ENCODE measurements at regions not wholly inside any gene's neighbourhood (a gene's known extent, or its start where the extent isn't known, plus 50 kb on each side); places are given as distances from the start of the nearest gene placed in this dataset.

DNA sequence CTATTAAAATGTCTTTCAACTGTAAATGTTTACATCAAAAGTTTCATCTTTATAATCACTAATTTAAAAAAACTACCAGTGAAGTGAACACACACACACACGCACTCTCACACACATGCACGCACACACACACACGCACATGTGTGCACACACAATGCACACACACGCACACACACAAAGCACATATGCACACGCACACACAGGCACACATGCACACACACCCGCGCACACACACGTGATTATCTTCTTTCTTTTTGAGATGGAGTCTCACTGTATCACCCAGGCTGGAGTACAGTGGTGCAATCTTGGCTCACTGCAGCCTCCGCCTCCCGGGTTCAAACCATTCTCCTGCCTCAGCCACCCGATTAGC, 80.0 kb upstream of the FRMD1 start:
- WGBS, 2 donors = 83 to 92% methylated on average over 11 of the region's 11 CpGs
- DNase-seq = no peak
- no peak overlapping the region for H3K27ac ChIP-seq
- TF ChIP-seq, protein P1, sequence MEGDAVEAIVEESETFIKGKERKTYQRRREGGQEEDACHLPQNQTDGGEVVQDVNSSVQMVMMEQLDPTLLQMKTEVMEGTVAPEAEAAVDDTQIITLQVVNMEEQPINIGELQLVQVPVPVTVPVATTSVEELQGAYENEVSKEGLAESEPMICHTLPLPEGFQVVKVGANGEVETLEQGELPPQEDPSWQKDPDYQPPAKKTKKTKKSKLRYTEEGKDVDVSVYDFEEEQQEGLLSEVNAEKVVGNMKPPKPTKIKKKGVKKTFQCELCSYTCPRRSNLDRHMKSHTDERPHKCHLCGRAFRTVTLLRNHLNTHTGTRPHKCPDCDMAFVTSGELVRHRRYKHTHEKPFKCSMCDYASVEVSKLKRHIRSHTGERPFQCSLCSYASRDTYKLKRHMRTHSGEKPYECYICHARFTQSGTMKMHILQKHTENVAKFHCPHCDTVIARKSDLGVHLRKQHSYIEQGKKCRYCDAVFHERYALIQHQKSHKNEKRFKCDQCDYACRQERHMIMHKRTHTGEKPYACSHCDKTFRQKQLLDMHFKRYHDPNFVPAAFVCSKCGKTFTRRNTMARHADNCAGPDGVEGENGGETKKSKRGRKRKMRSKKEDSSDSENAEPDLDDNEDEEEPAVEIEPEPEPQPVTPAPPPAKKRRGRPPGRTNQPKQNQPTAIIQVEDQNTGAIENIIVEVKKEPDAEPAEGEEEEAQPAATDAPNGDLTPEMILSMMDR (IDR thresholded peaks at IDR 0.05) = no peak
- TF ChIP-seq POLR2A (IDR thresholded peaks at IDR 0.05) = no peak
- intact Hi-C loops (cut with DNase I) = no loop called here
- H3K27me3 ChIP-seq = no peaks in the 10 kb centered on the region
- no peaks in the 10 kb centered on the region for H3K9me3 ChIP-seq
- H3K4me3 ChIP-seq (replicated peaks in 1 of 3) = no peak overlapping the region
- H3K4me1 ChIP-seq = peaks cover 0 to 18% of the 10 kb centered on the region in 2 donors
- H3K36me3 ChIP-seq = no peaks in the 10 kb centered on the region

GRCh38 chr6:168158213-168158979, 79.4 kb upstream of the FRMD1 start:
- intact Hi-C loops (cut with DNase I) = no loop called here
- H3K27ac ChIP-seq = no peak overlapping the region
- no peak overlapping the region for H3K4me3 ChIP-seq (replicated peaks in 1 of 3)
- H3K27me3 ChIP-seq = no peaks in the 10 kb centered on the region
- peaks cover 0 to 18% of the 10 kb centered on the region in 2 donors for H3K4me1 ChIP-seq
- TF ChIP-seq POLR2A (IDR thresholded peaks at IDR 0.05) = no peak
- TF ChIP-seq, protein P1 (IDR thresholded peaks at IDR 0.05) = no peak
- WGBS, 2 donors = 51 to 52% methylated on average over 19 of the region's 19 CpGs
- DNase-seq = peak; percentile 63
- H3K36me3 ChIP-seq = no peaks in the 10 kb centered on the region
- H3K9me3 ChIP-seq = no peaks in the 10 kb centered on the region

DNA sequence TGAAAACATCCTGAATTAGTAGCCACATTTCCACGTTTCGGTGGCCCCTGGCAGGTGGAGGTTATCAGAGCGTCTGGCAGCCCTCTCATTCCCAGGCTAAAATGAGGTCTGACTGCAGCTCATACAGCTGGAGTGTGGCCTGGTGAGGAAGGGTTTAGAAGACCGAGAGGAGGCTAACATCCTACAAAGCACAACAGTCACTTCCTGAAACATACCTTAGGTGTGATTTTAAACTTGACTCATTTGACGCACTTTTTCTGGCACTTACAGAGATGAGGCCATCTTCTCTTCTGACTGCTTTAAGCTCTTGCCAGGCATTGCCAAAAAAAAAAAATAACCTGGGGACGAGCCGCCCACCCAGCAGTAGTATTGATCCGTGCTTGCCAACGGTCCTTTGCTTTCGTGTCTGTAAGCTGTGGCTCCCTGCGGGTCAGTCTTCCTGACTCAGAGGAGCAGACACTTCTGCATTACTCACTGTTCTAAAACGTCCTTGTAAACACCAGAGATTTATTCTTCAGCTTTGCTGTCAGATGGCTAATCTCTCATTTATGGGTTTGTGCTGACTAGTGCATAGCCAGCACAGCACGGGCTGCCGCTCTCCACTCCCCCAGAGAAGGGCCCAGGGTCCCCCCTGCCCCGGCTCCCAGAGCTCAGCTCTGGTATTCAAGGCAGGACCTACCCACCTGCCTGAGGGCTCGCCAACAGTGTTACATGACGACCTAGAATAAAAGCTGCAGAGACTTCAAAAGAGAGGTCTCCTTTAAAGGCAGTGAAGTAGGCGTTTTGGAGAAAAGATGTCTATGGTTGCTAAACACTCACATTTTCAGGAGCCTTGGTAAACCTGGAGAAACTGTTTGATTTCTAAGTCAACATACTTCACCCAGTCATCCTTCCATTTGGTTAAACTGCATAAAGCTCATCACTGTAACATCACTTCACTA, 78.5 kb upstream of the FRMD1 start:
- 60 to 65% methylated on average over 18 of the region's 18 CpGs for WGBS, 2 donors
- no peaks in the 10 kb centered on the region for H3K9me3 ChIP-seq
- TF ChIP-seq POLR2A (IDR thresholded peaks at IDR 0.05) = no peak
- TF ChIP-seq, protein P1 (IDR thresholded peaks at IDR 0.05) = no peak
- H3K4me3 ChIP-seq (replicated peaks in 1 of 3) = no peak overlapping the region
- intact Hi-C loops (cut with DNase I) = no loop called here
- H3K27ac ChIP-seq = no peak overlapping the region
- no peaks in the 10 kb centered on the region for H3K36me3 ChIP-seq
- H3K4me1 ChIP-seq = peaks cover 0 to 10% of the 10 kb centered on the region in 2 donors
- no peak for DNase-seq
- H3K27me3 ChIP-seq = no peaks in the 10 kb centered on the region

DNA sequence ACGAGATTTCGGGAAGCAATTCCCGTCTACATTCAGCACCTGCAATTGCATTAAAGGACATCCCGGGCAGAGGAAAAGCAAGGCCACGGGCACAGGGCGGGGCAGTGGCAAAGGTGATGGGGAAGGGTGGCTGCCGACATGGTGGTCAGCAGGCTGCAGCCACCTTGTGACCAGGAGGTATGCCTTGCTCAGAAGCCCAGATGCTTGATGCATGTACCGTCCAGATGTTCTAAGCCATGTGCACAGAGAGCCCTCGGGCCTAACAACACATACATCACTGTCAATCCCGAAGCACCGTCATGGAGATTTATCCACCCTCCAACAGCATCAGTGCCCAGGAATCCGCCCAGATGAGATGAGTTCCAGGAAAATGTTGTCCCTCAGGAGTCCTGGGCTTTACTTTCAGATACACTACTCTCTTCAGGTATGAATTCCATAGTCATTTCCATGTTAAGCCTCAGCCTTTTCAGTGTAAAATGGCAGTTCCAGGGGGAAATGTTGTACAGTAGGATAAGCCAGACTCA, 77.8 kb upstream of the FRMD1 start:
- 90 to 96% methylated on average over 10 to 11 of the region's 12 CpGs for WGBS, 2 donors

More for the DNA sequence above, 77.8 kb upstream of the FRMD1 start:
- no peaks in the 10 kb centered on the region for H3K27me3 ChIP-seq
- no peak for DNase-seq
- H3K4me3 ChIP-seq (replicated peaks in 1 of 3) = no peak overlapping the region
- H3K27ac ChIP-seq = no peak overlapping the region
- no peak for TF ChIP-seq POLR2A (IDR thresholded peaks at IDR 0.05)
- TF ChIP-seq, protein P1 (IDR thresholded peaks at IDR 0.05) = no peak
- intact Hi-C loops (cut with DNase I) = no loop called here
- no peaks in the 10 kb centered on the region for H3K9me3 ChIP-seq
- H3K36me3 ChIP-seq = no peaks in the 10 kb centered on the region
- H3K4me1 ChIP-seq = peaks cover 0 to 10% of the 10 kb centered on the region in 2 donors
